ENCODE measurements at regions not wholly inside any gene's neighbourhood (a gene's known extent, or its start where the extent isn't known, plus 50 kb on each side); places are given as distances from the start of the nearest gene placed in this dataset.

DNA sequence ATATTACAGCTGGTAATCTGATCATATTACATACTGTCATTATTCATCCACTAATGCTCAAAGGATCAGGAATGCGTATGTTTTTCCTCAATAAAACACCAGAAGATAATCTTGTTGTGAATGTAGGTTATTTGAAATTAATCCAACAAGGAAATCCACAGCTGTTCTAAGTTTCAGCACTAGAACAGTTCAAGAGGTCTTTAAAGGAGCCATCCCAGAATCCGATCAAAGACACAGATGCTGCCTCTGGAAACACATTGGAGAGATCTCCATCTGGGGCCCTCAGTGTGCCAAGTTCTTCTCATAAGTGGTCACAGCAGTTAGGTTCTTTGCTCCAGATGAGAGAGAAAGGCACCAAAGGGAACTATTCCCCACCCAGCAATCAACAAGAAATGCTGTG lies 1955.1 kb upstream of the RAG2 start:
- Histone ChIP-seq H3K27me3 (replicated peaks in 1 of 7) (no peaks in the 10 kb centered on the region), H3K36me3 (no peaks in the 10 kb centered on the region), H3K4me3 (no peak overlapping the region), H3K4me1 (no peaks in the 10 kb centered on the region), H3K27ac (no peak overlapping the region), H3K9me3 (peaks cover 0 to 4% (median 0%) of the 10 kb centered on the region in 8 donors)
- 50 to 84% (median 70%) methylated on average over 2 of the region's 2 CpGs for WGBS, 5 donors
- no peak for DNase-seq
- TF ChIP-seq POLR2A (IDR thresholded peaks at IDR 0.05), result no peak
- TF ChIP-seq, protein P1, sequence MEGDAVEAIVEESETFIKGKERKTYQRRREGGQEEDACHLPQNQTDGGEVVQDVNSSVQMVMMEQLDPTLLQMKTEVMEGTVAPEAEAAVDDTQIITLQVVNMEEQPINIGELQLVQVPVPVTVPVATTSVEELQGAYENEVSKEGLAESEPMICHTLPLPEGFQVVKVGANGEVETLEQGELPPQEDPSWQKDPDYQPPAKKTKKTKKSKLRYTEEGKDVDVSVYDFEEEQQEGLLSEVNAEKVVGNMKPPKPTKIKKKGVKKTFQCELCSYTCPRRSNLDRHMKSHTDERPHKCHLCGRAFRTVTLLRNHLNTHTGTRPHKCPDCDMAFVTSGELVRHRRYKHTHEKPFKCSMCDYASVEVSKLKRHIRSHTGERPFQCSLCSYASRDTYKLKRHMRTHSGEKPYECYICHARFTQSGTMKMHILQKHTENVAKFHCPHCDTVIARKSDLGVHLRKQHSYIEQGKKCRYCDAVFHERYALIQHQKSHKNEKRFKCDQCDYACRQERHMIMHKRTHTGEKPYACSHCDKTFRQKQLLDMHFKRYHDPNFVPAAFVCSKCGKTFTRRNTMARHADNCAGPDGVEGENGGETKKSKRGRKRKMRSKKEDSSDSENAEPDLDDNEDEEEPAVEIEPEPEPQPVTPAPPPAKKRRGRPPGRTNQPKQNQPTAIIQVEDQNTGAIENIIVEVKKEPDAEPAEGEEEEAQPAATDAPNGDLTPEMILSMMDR (IDR thresholded peaks at IDR 0.05 in 8 of 11, conservative IDR thresholded peaks at IDR 0.05 in 3 of 11), result no peak
- TF ChIP-seq POLR2AphosphoS5 (IDR thresholded peaks at IDR 0.05), result no peak
- intact Hi-C loops (cut with DNase I; ENCODE audit: low total_unique reads), result no loop called here

DNA sequence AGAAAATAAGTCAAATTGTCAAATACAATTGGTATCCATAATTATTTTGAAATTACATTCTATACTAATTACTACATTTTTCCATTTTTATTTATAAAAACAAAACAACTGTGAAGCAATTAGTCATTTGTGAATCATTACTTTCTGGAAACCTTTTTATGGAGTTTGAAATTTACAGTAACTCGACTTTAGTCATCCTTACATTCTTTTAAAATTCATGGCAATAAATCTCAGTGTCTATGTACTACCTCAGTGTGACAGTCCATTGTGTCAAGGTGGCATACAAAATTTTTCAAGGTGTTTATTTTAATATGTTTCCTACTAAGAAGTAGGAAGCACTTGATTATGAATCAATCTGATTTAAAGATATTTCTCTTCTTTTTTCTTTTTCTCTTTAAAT lies 1949.4 kb upstream of the RAG2 start:
- 59 to 83% (median 63%) methylated on average over 1 of the region's 1 CpG for WGBS, 5 donors
- DNase-seq, result no peak
- H3K27ac ChIP-seq, result no peak overlapping the region
- intact Hi-C loops (cut with DNase I; ENCODE audit: low total_unique reads), result no loop called here
- H3K27me3 ChIP-seq (replicated peaks in 1 of 7), result no peaks in the 10 kb centered on the region
- no peaks in the 10 kb centered on the region for H3K36me3 ChIP-seq
- H3K4me3 ChIP-seq, result no peak overlapping the region
- TF ChIP-seq POLR2AphosphoS5 (IDR thresholded peaks at IDR 0.05), result no peak
- no peak for TF ChIP-seq POLR2A (IDR thresholded peaks at IDR 0.05)
- TF ChIP-seq, protein P1 (IDR thresholded peaks at IDR 0.05 in 8 of 11, conservative IDR thresholded peaks at IDR 0.05 in 3 of 11), result no peak
- H3K4me1 ChIP-seq, result no peaks in the 10 kb centered on the region
- no peaks in the 10 kb centered on the region for H3K9me3 ChIP-seq

DNA sequence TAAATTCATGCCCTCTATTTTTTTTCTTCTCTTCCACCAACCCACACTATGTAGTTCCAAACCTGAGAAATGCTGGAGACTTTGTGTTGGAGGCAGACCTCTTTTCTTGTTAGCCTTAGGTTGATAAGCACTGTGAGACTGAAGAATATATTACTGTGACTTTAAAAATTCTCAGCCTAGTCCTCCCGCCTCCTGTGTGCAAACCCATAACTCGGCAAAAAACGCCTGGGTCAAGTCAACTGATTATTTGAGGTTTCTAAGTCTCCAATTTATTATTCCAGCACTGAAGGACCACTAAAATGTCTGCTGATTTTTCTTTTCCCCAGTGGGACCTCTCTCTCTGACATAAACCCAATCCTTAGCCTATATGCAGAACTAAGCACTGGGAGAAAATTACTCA lies 1946.0 kb upstream of the RAG2 start:
- H3K27me3 ChIP-seq (replicated peaks in 1 of 7), result no peaks in the 10 kb centered on the region
- WGBS, 5 donors, result 65 to 85% (median 79%) methylated on average over 3 of the region's 3 CpGs
- intact Hi-C loops (cut with DNase I; ENCODE audit: low total_unique reads), result no loop called here
- no peaks in the 10 kb centered on the region for H3K9me3 ChIP-seq
- DNase-seq, result no peak
- H3K4me1 ChIP-seq, result no peaks in the 10 kb centered on the region
- H3K4me3 ChIP-seq, result no peak overlapping the region
- TF ChIP-seq, protein P1 (IDR thresholded peaks at IDR 0.05 in 8 of 11, conservative IDR thresholded peaks at IDR 0.05 in 3 of 11), result no peak
- TF ChIP-seq POLR2A (IDR thresholded peaks at IDR 0.05), result no peak
- H3K27ac ChIP-seq, result no peak overlapping the region
- H3K36me3 ChIP-seq, result no peaks in the 10 kb centered on the region

DNA sequence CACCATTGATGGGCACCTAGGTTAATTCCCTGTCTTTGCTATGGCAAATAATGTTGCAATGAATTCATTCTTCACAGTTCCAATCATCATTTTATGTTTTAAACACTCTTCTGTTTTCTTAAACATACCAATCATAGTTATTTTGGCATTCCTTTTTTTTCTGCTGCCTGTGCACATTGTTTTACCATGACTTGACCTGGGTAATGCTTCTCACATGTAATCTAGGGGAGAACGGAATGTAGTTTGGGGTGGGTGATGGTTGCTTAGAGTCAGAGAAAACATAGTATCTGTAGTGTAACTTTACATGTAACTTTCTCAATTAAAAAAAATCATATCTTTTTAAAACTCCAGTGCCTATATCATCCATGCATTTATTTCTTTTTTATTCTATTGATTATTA lies 1945.3 kb upstream of the RAG2 start:
- H3K36me3 ChIP-seq, result no peaks in the 10 kb centered on the region
- intact Hi-C loops (cut with DNase I; ENCODE audit: low total_unique reads), result no loop called here
- no peaks in the 10 kb centered on the region for H3K27me3 ChIP-seq (replicated peaks in 1 of 7)
- TF ChIP-seq POLR2A (IDR thresholded peaks at IDR 0.05), result no peak
- TF ChIP-seq, protein P1 (IDR thresholded peaks at IDR 0.05 in 8 of 11, conservative IDR thresholded peaks at IDR 0.05 in 3 of 11), result no peak
- TF ChIP-seq POLR2AphosphoS5 (IDR thresholded peaks at IDR 0.05), result no peak
- H3K27ac ChIP-seq, result no peak overlapping the region
- no peak for DNase-seq
- 83 to 95% (median 91%) methylated on average over 1 of the region's 1 CpG for whole genome bisulfite sequencing, 5 donors
- no peak overlapping the region for H3K4me3 ChIP-seq
- H3K9me3 ChIP-seq, result no peaks in the 10 kb centered on the region
- no peaks in the 10 kb centered on the region for H3K4me1 ChIP-seq

Data from spleen (tissue), 11 donors.